ENCODE measurements at regions not wholly inside any gene's neighbourhood (a gene's known extent, or its start where the extent isn't known, plus 50 kb on each side); places are given as distances from the start of the nearest gene placed in this dataset.
"Not testable (repeated sequence)": the region's sequence is repeated elsewhere in the genome, so short reads cannot be mapped to it uniquely, and the experiment has no call there.

DNA sequence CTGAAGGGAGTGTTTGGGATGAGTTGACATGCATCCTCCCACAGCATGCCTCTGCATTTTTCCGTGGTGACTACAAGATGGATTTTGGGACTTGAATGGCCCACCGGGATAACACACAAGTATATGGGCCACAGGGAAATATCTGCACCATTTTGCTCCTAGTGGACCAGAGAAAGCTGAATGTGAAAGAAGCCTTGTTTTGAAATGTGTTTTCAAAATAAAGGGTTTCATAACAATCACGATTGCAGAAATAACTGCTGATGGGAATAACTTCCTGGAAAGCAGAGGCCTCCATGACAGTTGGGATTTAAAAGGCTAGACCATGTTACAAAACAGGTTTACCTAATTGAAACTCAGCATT, 77.5 kb upstream of the PRR23C start:
- DNase-seq (ENCODE audit: low read depth), result peak; percentile 95
- TF ChIP-seq, protein P1, sequence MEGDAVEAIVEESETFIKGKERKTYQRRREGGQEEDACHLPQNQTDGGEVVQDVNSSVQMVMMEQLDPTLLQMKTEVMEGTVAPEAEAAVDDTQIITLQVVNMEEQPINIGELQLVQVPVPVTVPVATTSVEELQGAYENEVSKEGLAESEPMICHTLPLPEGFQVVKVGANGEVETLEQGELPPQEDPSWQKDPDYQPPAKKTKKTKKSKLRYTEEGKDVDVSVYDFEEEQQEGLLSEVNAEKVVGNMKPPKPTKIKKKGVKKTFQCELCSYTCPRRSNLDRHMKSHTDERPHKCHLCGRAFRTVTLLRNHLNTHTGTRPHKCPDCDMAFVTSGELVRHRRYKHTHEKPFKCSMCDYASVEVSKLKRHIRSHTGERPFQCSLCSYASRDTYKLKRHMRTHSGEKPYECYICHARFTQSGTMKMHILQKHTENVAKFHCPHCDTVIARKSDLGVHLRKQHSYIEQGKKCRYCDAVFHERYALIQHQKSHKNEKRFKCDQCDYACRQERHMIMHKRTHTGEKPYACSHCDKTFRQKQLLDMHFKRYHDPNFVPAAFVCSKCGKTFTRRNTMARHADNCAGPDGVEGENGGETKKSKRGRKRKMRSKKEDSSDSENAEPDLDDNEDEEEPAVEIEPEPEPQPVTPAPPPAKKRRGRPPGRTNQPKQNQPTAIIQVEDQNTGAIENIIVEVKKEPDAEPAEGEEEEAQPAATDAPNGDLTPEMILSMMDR (conservative IDR thresholded peaks at IDR 0.05; ENCODE audit: low read length), result no peak
- no peak overlapping the region for H3K4me3 ChIP-seq (ENCODE audit: low read length)

DNA sequence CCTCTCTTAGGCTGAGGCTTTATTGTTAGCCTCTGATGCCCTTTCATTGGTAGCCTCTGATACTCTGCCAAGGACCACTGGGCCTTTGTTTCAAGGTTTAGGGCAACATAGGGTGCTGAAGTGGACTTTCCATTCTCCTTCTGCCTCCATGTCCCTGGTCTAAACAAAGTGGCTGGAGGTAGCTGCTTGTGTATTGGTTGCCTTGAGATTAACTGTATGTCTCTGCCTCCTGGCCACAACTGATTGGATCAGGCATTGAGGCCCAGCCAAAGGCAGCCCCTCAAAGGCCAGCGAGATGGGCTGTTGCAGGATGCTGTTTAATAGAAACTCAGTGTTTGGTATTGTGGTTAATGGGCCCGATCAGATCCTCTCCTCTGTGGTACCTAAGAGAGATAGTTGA, 77.9 kb upstream of the PRR23C start:
- TF ChIP-seq, protein P1 (conservative IDR thresholded peaks at IDR 0.05; ENCODE audit: low read length), result no peak
- DNase-seq (ENCODE audit: low read depth), result no peak
- no peak overlapping the region for H3K4me3 ChIP-seq (ENCODE audit: low read length)

DNA sequence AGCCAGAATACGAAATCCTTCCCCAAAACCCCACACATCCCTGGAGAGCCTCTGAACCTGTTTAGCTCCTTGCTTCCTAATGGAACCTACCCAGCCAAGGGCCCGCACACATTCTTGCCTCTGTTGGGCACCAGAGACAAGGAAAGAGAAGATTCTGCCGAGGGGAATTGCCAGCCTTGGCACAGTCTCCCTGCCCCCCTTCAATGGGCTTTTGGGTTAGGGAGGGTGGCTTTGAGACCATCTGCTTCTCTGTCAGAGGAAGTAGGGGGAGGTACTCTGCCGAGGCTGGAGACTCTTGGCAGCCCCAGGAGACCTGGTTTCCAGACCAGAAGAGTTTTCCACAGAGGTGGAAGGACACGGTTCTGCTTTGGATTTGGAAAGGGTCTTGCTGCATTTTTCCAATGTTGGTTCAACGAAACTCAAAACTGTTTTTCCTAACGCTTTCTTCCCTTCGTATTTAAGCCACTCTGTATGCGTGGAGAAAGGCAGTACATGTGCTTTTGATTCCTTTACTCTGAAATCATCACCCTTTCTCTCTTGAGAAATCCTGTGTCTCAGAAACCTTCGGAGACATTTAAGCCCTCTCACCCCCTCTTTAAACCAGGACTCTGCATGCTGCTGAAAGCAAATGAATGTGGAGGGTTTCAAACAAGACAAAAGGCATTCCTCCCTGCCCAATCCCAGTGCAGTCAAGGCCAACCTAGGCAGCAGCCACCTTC, 78.8 kb upstream of the PRR23C start:
- H3K4me3 ChIP-seq (ENCODE audit: low read length), result no peak overlapping the region
- TF ChIP-seq, protein P1 (conservative IDR thresholded peaks at IDR 0.05; ENCODE audit: low read length), result no peak
- peak; percentile 66 for DNase-seq (ENCODE audit: low read depth)

DNA sequence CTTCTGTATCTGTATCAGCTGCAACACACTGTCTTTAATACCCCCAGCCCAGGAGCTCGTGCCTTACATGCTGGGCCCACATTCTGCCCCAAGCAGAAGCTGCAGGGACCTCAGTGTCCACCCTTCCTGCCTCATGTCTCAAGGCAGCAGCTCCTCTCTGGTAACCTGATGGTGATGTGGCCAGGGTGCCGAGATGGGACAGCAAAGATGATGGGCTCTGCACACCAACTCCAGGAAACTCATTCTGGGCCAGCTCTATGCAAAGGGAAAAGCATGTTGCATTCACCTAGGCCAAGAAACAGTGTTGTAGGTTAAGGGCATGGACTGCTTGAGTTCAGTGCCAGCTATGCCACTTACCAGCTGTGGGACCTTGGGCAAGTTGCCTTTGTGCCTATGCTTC, 79.5 kb upstream of the PRR23C start:
- H3K4me3 ChIP-seq (ENCODE audit: low read length), result no peak overlapping the region
- no peak for DNase-seq (ENCODE audit: low read depth)
- TF ChIP-seq, protein P1 (conservative IDR thresholded peaks at IDR 0.05; ENCODE audit: low read length), result no peak

DNA sequence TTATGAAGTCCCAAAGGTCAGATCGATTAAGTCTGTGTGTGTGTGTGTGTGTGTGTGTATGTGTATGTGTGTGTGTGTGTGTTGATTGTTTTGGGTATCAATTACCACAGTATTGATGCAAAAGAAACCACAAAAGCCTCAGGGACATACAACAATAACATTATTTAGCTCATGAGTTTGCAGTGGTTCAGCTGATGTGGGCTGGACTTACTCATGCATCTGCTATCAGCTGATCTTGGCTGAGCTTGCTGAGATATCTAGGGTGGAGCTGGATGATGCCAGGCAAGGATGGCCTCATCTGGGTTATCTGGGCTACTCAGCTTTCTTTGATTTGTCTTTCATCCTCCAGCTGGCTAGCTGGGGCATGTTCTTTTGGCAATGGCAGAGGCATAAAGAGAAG, 82.4 kb upstream of the PRR23C start:
- TF ChIP-seq, protein P1 (conservative IDR thresholded peaks at IDR 0.05; ENCODE audit: low read length), result no peak
- DNase-seq (ENCODE audit: low read depth), result peak; percentile 67
- no peak overlapping the region for H3K4me3 ChIP-seq (ENCODE audit: low read length)

DNA sequence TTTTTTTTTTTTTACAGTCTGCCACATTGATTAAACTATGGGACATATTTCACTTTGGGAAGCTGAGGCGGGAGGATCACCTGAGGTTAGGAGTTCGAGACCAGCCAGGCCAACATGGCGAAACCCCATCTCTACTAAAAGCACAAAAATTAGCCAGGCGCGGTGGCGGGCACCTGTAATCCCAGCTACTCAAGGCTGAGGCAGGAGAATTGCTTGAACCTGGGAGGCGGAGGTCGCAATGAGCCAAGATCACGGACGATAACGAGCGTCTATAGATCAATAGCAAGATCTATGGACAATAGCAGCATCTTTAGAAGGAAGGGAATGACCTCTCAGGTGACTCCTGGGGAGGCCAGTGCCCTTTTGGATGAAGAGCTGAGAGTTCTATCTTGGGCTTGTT, 82.9 kb upstream of the PRR23C start:
- H3K4me3 ChIP-seq (ENCODE audit: low read length); DNase-seq (ENCODE audit: low read depth): not testable (repeated sequence)

DNA sequence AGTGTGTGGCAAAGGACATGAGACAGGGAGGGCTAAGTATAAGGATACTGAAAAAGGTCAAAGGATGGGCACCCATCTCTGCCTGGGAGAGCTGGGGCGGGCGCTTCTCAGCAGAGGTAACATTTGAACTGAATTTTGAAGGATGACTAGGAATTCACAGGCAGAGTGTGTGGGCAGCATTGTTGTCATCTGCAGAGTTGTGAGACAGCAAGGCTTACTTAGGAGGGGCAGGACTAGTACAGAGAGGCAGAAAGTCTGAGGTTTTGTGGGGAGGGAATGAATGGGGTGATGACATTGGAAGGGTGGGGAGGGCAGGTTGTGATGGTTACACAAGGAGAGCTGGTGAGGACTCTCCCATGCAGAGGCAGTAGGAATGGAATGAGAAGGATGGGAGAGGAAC, 84.1 kb upstream of the PRR23C start:
- DNase-seq (ENCODE audit: low read depth), result peak; percentile 62
- TF ChIP-seq, protein P1 (conservative IDR thresholded peaks at IDR 0.05; ENCODE audit: low read length), result no peak
- H3K4me3 ChIP-seq (ENCODE audit: low read length), result no peak overlapping the region

DNA sequence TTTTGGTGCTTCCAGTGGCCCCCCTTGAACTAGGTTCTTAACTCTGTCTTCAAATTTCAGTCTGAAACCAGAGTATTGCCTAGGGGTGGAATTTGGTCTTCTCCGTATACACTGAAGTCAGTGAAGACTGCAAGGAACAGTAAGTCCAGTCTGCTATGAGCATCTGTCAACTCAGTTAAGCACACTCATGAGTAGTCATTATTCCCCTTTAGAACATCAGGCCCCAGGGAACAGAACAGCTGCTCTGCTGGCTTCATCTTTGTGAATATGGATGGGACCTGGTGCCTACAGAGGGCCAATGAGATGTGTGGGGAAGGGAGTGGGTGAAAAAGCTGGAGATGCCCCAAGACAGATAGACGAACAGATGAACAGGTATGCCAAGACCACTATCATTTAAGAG, 85.2 kb upstream of the PRR23C start:
- TF ChIP-seq, protein P1 (conservative IDR thresholded peaks at IDR 0.05; ENCODE audit: low read length), result no peak
- no peak overlapping the region for H3K4me3 ChIP-seq (ENCODE audit: low read length)
- no peak for DNase-seq (ENCODE audit: low read depth)

All from AG10803 (cell line).